ENCODE measurements at regions not wholly inside any gene's neighbourhood (a gene's known extent, or its start where the extent isn't known, plus 50 kb on each side); places are given as distances from the start of the nearest gene placed in this dataset.

DNA sequence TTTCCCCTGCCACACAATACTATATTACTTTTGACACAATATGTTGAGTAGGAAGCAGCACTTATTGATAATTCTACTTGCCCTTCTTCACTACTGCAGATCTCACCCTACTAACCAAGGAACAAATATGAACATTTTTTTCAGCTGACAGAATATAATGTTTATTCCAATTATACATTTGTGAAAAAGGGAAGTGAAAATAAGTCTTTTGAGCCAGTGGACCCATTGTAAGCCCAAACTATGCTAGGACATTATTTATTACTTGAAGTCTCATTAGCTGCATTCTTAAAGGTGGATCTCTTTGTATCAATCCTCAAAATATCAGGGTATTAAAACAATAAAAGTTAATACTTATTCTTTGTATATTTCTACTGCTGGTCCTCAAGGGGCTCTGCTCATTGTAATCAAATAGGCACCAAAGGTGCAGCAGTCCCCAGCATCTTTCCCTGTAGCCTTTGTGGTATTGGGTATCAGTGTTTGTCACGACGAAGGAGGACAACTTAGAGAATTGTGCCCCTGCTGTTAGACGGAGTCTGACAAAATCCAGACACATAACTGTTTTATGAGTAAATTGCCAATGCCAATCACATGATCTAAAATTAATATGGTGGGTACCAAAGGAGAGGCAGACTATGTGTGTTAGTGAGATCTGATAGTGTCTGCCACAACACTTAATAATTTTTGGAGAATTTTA lies 453.5 kb upstream of the CDH9 start:
- WGBS, result 95% methylated on average over 3 of the region's 3 CpGs
- intact Hi-C loops (cut with DNase I), result no loop called here

DNA sequence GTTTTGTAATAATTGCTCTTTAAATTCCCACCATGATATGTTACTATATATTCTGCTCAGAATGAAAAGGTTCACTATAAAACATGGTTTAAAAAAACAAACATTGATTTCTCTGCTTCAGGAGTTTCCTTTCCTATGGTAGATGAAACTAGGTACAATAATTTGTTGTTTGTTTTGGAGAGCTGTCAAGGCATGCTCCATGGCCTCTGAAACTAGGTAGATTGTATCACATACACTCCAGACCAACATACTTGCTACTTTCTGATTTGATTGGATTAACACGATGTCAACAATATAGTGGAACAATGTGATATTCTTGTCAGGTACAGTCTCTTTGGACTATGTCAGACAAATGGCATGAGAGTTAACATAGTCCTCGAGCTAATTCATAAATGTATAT lies 452.7 kb upstream of the CDH9 start:
- Histone ChIP-seq H3K4me1 (no peaks in the 10 kb centered on the region), H3K27ac (replicated peaks in 1 of 4) (no peak overlapping the region), H3K36me3 (no peaks in the 10 kb centered on the region), H3K4me3 (no peak overlapping the region), H3K27me3 (no peaks in the 10 kb centered on the region), H3K9me3 (no peaks in the 10 kb centered on the region)
- TF ChIP-seq POLR2A (IDR thresholded peaks at IDR 0.05; ENCODE audit: low read depth) (no peak), POLR2AphosphoS5 (IDR thresholded peaks at IDR 0.05) (no peak), EP300 (IDR thresholded peaks at IDR 0.05) (no peak)
- TF ChIP-seq, protein P1, sequence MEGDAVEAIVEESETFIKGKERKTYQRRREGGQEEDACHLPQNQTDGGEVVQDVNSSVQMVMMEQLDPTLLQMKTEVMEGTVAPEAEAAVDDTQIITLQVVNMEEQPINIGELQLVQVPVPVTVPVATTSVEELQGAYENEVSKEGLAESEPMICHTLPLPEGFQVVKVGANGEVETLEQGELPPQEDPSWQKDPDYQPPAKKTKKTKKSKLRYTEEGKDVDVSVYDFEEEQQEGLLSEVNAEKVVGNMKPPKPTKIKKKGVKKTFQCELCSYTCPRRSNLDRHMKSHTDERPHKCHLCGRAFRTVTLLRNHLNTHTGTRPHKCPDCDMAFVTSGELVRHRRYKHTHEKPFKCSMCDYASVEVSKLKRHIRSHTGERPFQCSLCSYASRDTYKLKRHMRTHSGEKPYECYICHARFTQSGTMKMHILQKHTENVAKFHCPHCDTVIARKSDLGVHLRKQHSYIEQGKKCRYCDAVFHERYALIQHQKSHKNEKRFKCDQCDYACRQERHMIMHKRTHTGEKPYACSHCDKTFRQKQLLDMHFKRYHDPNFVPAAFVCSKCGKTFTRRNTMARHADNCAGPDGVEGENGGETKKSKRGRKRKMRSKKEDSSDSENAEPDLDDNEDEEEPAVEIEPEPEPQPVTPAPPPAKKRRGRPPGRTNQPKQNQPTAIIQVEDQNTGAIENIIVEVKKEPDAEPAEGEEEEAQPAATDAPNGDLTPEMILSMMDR (IDR thresholded peaks at IDR 0.05), result no peak
- WGBS, result 89% methylated on average over 2 of the region's 2 CpGs
- intact Hi-C loops (cut with DNase I), result no loop called here
- no peak for DNase-seq (ENCODE audit: extremely low spot score)

More for the DNA sequence above, 453.5 kb upstream of the CDH9 start:
- no peaks in the 10 kb centered on the region for H3K9me3 ChIP-seq
- H3K27me3 ChIP-seq, result no peaks in the 10 kb centered on the region
- TF ChIP-seq POLR2A (IDR thresholded peaks at IDR 0.05; ENCODE audit: low read depth), result no peak
- H3K4me3 ChIP-seq, result no peak overlapping the region
- no peaks in the 10 kb centered on the region for H3K36me3 ChIP-seq
- no peak overlapping the region for H3K27ac ChIP-seq (replicated peaks in 1 of 4)
- DNase-seq (ENCODE audit: extremely low spot score), result no peak
- no peaks in the 10 kb centered on the region for H3K4me1 ChIP-seq

DNA sequence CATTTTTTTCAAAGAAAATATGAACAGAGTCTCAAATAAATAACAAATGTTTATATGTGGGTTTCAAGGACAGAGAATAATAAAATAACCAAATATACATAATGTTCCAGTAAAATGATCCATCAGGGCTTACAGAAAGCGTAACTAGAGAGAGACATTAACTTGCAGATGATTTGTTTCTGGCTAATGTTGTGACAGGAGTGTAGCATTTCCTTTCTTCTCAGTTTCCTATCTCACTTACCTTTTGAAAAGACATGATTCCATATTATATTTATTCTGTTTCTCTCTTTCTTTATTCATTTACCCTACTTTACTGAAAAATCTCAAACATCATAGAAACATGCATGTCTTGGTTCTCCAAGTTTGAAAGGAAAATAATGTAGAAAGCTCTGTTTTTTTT lies 451.3 kb upstream of the CDH9 start:
- no peaks in the 10 kb centered on the region for H3K9me3 ChIP-seq
- no peaks in the 10 kb centered on the region for H3K27me3 ChIP-seq
- H3K27ac ChIP-seq (replicated peaks in 1 of 4), result no peak overlapping the region
- no peaks in the 10 kb centered on the region for H3K36me3 ChIP-seq
- TF ChIP-seq, protein P1 (IDR thresholded peaks at IDR 0.05), result no peak
- TF ChIP-seq POLR2AphosphoS5 (IDR thresholded peaks at IDR 0.05), result no peak
- TF ChIP-seq POLR2A (IDR thresholded peaks at IDR 0.05; ENCODE audit: low read depth), result no peak
- no peak for TF ChIP-seq EP300 (IDR thresholded peaks at IDR 0.05)
- DNase-seq (ENCODE audit: extremely low spot score), result no peak
- no peak overlapping the region for H3K4me3 ChIP-seq
- intact Hi-C loops (cut with DNase I), result no loop called here
- WGBS, result 72% methylated on average over 1 of the region's 1 CpG
- no peaks in the 10 kb centered on the region for H3K4me1 ChIP-seq

DNA sequence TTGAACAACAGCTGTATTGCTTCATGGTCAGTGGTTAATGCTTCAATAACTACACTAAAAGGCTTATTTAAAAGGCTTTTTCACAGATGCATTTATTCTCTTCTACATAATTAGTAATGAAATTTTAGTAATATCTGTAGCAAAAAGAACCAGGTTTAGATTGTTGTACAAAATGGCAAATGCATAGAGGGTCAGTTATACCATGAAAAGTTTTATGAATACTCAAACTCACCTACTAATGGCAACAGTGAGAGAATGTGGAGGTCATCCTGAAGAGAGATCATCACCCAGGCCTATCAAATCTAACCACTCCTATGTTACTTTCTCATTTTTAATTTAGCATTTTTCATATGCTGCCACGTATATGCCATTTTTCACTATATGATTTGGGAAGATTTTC lies 444.3 kb upstream of the CDH9 start:
- no peak overlapping the region for H3K4me3 ChIP-seq
- H3K27ac ChIP-seq (replicated peaks in 1 of 4), result no peak overlapping the region
- intact Hi-C loops (cut with DNase I), result no loop called here
- H3K27me3 ChIP-seq, result no peaks in the 10 kb centered on the region
- 63% methylated on average over 1 of the region's 1 CpG for WGBS
- TF ChIP-seq, protein P1 (IDR thresholded peaks at IDR 0.05), result no peak
- TF ChIP-seq EP300 (IDR thresholded peaks at IDR 0.05), result no peak
- TF ChIP-seq POLR2A (IDR thresholded peaks at IDR 0.05; ENCODE audit: low read depth), result no peak
- TF ChIP-seq POLR2AphosphoS5 (IDR thresholded peaks at IDR 0.05), result no peak
- H3K9me3 ChIP-seq, result peaks cover 0 to under 1% (median 0%) of the 10 kb centered on the region in 4 donors
- DNase-seq (ENCODE audit: extremely low spot score), result no peak
- H3K36me3 ChIP-seq, result no peaks in the 10 kb centered on the region
- H3K4me1 ChIP-seq, result no peaks in the 10 kb centered on the region

DNA sequence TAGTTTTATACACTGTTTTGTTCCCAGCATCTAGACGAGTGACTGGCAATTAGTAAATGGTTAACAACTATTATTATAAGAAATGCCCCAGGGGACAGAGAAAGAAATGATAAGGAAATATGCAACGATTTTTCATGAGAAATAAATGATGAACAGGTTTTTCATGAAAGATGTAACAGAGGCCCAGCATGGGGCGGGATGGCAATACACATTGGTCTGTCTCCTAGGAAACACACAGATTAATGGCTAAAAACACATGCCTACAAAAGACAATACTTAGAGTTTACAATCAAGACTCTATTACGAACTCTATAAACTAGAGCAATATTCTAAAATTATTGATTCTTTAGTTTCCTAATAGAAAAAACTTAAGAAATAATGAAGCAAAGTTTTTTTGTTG lies 441.5 kb upstream of the CDH9 start:
- intact Hi-C loops (cut with DNase I), result no loop called here
- no peak for TF ChIP-seq EP300 (IDR thresholded peaks at IDR 0.05)
- TF ChIP-seq POLR2AphosphoS5 (IDR thresholded peaks at IDR 0.05), result no peak
- no peak for TF ChIP-seq POLR2A (IDR thresholded peaks at IDR 0.05; ENCODE audit: low read depth)
- TF ChIP-seq, protein P1 (IDR thresholded peaks at IDR 0.05), result no peak
- 78% methylated on average over 4 of the region's 4 CpGs for WGBS

More for the DNA sequence above, 441.5 kb upstream of the CDH9 start:
- H3K36me3 ChIP-seq, result no peaks in the 10 kb centered on the region
- no peak for DNase-seq (ENCODE audit: extremely low spot score)
- no peaks in the 10 kb centered on the region for H3K27me3 ChIP-seq
- H3K4me1 ChIP-seq, result no peaks in the 10 kb centered on the region
- H3K4me3 ChIP-seq, result no peak overlapping the region
- peaks cover 0 to 12% (median 9%) of the 10 kb centered on the region in 4 donors for H3K9me3 ChIP-seq
- H3K27ac ChIP-seq (replicated peaks in 1 of 4), result no peak overlapping the region
